GM21786 (cell line): ENCODE measurements at regions not wholly inside any gene's neighbourhood (a gene's known extent, or its start where the extent isn't known, plus 50 kb on each side); places are given as distances from the start of the nearest gene placed in this dataset.

ENCODE experiments used
- ATAC-seq: cut with Tn5 transposase; IDR thresholded peaks from one replicate; pipeline ENCODE4 v1.9.1; 2021; ENCODE audit not compliant: unreplicated experiment

DNA sequence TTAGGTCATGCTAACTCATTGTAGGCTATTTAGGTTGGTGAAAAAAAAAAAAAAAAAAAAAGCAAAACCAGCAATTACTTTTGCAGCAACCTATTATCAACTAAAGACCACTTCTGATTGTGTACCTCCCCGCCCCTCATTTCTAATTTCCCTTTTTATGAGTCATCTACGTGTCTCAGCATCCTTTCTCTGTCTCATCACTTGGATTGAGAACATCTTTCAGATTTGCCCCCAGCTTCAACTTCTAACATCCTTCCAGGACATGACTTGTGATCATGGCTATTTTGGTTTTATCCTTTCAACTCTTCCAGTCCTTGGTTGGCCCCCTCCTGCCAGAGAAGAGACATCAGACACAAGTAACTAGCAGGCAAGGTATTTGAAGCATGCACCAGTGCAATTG, 156.7 kb upstream of the CCN2 start:
- no peak for ATAC-seq

DNA sequence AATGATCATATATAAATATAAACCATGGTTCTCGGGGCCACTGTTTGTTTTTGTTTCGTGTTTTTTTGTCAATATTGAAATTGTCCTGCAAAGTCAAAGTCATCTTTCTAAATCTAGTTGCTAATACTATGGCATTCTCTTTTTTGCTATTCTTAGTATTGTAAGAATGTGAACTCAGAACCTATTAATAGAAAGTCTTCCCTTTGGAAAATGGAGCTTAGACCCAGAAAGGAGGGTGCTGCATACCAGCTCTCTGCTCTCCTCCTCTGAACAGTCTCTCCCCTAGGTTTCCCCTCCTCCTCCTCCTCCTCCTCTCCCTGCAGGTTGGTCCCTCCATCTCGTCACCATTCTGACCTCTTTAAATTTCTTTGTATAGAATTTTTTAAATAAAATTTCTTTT, 150.4 kb upstream of the CCN2 start:
- no peak for ATAC-seq

DNA sequence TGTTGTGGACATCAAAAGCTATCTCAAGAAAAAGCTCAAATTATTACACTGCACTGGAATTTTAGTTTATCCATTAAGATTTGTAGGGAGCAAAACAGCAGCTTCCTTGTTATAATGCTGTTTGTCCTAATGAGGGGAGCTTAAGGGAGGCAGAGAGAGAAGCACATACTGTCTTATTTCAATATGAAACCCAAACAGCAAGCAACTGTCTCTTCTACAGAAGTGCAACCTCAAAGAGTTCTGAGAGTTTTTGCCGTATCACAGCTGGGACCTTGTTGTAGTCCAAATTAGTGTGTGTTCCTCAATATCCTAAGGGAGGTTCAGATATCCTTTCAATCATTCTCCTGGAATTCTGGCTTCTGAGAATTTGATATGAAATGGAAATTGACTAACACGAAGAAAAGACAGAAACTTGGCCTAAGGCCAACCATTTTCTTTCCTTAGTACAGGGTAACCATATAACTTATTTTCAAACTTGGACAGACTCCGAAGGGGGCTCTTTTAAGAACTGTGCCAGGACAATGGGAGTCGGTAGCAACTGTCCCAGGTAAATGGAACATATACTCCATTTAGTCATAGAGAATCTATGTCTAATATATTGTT, 149.3 kb upstream of the CCN2 start:
- no peak for ATAC-seq

DNA sequence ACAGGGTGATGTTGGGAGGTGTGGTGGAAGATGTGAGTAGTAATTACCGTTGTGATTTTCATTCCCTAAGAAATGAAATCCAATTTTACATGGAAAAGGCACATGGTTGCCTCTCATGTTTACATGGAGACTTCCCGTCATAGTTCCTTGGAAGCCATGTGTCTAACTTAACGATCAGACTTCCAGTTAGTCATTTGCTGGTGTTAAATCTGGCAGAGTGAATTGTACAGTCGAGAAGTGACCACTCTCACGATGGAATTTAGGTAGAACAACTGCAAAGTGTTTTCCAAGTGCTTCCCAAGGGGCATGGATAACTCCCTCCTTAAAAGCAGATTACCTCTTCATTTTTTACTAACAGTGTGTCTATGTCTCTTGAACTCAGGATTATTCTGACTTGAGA, 145.8 kb upstream of the CCN2 start:
- no peak for ATAC-seq

- ATAC-seq: no peak
These were observed 145.1 kb upstream of the CCN2 start for GRCh38 chr6:132096245-132096644.

GRCh38 chr6:132089173-132089572, 138.0 kb upstream of the CCN2 start:
- no peak for ATAC-seq

- ATAC-seq: no peak
These were observed 137.0 kb upstream of the CCN2 start for GRCh38 chr6:132088150-132088549.

GRCh38 chr6:132087391-132087790, 136.2 kb upstream of the CCN2 start:
- no peak for ATAC-seq

GRCh38 chr6:132085731-132086130, 134.6 kb upstream of the CCN2 start:
- peak; percentile 9 for ATAC-seq

- ATAC-seq: peak; percentile 88
These were observed 133.8 kb upstream of the CCN2 start for GRCh38 chr6:132084811-132085509.

- no peak for ATAC-seq
These were observed 131.2 kb upstream of the CCN2 start for GRCh38 chr6:132082421-132082820.

DNA sequence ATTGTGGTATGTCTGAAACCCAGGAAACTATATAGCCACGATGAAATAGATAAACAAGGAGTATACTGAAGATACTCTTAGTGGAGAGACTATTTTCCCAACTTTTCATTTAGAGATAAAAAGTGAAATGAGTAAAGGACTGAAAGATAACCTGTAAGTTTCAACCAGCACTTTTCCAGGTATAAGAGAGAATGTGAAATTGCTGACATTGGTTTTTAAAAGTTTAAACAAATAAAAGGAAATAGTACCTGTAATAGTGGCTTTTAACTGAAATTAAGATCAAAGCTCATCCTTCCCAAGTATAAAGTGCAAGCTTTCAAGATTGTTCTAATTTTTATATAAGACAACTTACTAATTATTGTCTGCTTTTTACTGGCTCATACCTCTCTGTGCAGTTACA, 130.2 kb upstream of the CCN2 start:
- no peak for ATAC-seq

- ATAC-seq: no peak
These were observed 128.1 kb upstream of the CCN2 start for GRCh38 chr6:132079286-132079685.

GRCh38 chr6:132076452-132076851, 125.3 kb upstream of the CCN2 start:
- ATAC-seq: no peak

- ATAC-seq: no peak
These were observed 121.7 kb upstream of the CCN2 start for GRCh38 chr6:132072831-132073230.

DNA sequence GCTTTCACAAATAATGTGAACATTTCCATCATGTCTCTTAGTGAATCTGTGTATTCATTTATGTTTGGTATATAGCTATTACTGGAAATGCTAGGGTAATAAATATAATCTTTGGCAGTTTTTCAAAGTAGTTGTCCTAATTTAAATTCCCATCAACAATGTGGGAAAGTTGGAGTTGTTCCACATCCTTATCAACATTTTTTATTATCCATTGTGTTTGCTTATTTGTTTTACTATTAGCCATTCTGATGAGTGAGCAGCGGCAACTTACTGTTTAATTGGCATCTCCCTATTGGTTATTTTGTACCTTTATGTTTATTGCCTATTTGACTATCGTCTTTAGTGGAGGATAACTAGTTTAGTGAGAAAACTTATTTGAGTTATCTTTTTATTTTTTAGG, 121.1 kb upstream of the CCN2 start:
- ATAC-seq: no peak

DNA sequence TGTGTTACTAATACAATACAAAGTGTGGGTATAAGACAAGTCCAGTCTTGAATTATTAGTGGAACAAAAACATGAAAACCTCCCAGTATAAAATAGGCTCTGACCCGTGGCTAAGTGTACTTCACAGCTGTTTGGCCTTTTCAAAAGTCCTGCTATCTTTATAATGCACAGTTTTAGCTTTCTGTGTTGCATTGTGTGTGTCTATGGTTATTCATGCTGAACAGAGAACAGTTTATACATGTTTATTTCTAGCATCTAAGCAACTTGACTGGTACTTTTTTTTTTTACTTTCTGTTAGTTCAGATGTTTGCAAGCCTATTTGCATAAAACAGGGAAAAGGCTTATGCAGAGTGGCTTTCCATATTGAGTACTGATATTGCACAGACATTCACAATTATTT, 119.2 kb upstream of the CCN2 start:
- ATAC-seq: no peak

DNA sequence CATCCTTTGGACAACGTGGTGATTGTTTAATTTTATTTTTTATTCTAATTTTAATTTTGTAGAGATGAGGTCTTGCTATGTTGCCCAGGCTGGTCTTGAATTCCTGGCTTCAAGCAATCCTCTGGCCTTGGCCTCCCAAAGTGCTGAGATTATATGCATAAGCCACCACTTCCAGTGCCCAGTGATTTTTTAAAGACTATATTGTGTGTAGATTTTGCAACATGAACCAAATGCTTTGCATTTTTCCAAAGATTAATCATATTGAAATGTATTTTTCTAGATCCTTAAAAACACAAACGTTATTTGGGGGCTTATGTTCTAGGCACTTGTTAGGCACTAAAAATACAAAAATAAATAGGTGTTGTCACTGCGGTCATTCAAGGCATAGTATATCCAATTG, 117.6 kb upstream of the CCN2 start:
- no peak for ATAC-seq

- no peak for ATAC-seq
These were observed 116.1 kb upstream of the CCN2 start for GRCh38 chr6:132067286-132067685.

GRCh38 chr6:132065556-132065955, 114.4 kb upstream of the CCN2 start:
- ATAC-seq: no peak

GRCh38 chr6:132063738-132064137, 112.6 kb upstream of the CCN2 start:
- ATAC-seq: no peak

GRCh38 chr6:132063204-132063603, 112.0 kb upstream of the CCN2 start:
- ATAC-seq: no peak

DNA sequence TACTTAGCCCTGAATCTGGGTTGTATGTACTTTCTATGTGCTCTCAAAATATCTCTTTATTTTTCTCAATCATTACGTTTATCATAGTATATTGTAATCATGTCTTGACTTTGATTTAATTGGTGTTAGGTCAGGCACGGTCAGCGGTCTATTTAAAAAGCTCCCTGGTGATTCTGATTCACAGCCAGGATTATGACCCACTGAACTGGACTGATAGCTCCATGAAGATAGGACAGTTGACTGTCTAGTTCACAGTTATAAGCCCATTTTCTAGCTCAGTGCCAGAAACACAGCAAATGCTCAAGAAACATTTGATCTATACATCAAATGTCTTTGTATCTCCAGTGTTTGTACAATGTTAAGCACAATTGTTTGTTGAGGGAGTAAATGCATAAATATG, 111.5 kb upstream of the CCN2 start:
- no peak for ATAC-seq
